ENCODE measurements at regions not wholly inside any gene's neighbourhood (a gene's known extent, or its start where the extent isn't known, plus 50 kb on each side); places are given as distances from the start of the nearest gene placed in this dataset.

DNA sequence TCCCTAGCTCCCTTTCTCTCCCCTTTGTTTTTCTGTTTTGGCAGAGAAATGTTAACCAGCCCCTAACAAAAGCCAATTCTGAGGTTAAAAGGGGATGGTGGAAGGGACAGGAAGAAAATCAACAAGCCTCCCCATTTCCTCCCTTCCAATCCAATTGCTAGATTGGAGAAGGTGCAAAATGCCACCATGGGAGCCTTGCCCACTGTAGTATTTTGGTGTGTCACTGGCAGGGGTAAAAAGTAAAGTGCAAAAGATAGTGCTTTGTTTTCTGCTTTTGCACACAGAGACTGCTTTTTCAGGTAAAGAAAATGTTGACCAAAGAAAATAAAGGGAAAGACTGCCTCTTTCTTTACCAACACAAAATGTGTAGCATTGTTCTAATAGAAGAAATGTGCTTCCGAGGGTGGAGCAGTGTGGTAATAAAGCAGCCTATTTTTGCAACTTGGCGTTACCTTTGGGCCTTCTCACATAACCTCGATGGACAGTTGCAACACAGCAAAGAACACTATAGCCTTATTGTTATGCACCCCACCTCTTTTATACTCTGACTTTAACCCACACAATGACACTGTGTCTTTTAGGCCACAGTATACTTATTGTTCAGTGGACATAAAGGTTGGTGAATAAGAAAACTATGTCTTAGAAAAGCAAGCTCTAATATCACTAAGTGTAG is 861.8 kb downstream of the BCL11A start:
- TF ChIP-seq CTCF (conservative IDR thresholded peaks at IDR 0.05; ENCODE audit: low read depth, low read length) = no peak
- H3K4me3 ChIP-seq (ENCODE audit: low read length) = no peak overlapping the region
- no peak for DNase-seq (ENCODE audit: low read depth)

DNA sequence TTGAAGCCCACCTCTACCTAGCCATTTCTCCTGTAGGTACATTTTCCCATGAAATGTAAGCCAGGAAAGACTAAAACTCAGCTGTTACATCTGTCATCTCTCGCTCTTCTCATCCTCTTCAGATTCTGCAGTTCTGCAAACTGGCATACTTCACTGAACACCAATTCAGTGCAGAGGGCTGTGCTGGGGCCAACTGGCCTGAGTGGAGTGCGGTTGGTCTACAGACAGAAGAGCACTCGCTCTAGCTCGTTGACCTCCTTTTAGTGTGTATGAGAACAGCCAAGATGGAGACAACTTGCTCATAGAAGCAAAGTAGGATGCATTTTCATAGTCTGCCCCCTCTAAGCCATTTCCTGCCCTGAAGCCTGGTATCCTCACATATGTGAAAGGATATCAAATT is 862.6 kb downstream of the BCL11A start:
- H3K4me3 ChIP-seq (ENCODE audit: low read length) = no peak overlapping the region
- DNase-seq (ENCODE audit: low read depth) = no peak
- no peak for TF ChIP-seq CTCF (conservative IDR thresholded peaks at IDR 0.05; ENCODE audit: low read depth, low read length)

DNA sequence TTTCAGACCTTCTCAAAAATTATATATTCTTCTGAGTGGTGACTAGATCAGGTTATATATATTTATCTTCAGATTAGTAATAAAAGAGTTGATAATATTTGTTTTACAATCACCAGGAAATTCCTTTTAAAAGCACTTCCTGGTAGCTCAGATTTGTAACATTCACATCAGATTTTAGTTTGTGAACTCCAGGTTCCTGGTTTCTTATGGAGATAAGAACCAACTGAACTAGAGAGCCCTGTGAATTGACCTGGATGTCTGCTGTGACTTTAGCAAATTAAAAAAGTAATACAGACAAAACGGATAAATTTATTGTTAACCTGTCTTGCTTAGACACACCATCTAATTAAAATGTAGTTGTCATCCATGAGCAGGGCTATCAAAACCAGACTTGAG is 868.7 kb downstream of the BCL11A start:
- no peak for TF ChIP-seq CTCF (conservative IDR thresholded peaks at IDR 0.05; ENCODE audit: low read depth, low read length)
- H3K4me3 ChIP-seq (ENCODE audit: low read length) = no peak overlapping the region
- no peak for DNase-seq (ENCODE audit: low read depth)

DNA sequence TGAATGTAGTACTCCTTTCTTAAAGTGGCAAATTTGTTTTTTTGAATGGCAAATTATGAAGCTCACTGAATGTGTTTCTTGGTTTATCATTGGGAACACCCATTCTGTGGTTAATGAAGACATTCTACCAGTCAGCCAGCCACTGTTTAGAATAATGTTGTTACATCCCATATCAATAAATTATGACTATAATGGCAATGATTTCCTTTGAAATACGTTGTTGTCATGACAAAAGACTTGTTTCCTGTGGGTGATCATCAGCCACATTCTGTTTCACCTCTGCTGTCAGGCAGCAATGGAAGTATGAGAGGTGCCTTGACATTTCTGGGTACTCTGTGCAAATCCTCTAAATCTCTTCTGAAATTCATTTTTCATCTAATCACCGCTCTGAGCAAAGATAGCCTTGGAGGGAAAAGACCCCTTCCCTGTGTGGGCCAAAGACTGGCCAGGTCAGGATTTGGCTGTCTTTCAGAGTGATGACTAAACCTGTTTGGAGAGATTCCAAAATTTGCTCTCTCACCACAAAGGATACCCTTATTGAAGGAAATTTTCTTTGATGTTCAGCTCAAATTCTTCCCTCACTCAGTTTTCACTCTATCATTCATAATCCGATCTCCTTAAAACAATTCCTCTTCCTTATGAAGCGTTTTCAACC is 869.2 kb downstream of the BCL11A start:
- H3K4me3 ChIP-seq (ENCODE audit: low read length) = no peak overlapping the region
- no peak for DNase-seq (ENCODE audit: low read depth)
- no peak for TF ChIP-seq CTCF (conservative IDR thresholded peaks at IDR 0.05; ENCODE audit: low read depth, low read length)

DNA sequence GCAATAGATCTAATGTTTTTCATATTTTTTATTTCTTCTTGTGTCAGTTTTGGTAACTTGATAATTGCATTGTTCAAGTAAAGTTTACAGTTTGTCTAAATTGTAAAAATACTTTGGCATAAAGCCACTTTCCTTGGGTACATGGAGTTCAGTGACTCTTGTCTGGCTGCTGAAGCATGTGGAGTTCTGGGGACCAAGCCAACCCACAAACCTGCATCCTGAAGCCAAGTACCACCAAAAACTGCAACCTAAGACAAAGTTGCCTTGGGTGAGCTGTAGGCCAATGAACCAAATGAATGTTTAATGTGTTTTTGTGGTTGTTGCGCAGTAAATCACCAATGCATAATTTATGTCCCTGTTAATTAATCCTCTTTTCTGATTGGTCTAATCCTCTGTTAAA is 872.6 kb downstream of the BCL11A start:
- H3K4me3 ChIP-seq (ENCODE audit: low read length) = no peak overlapping the region
- TF ChIP-seq CTCF (conservative IDR thresholded peaks at IDR 0.05; ENCODE audit: low read depth, low read length) = no peak
- DNase-seq (ENCODE audit: low read depth) = no peak

DNA sequence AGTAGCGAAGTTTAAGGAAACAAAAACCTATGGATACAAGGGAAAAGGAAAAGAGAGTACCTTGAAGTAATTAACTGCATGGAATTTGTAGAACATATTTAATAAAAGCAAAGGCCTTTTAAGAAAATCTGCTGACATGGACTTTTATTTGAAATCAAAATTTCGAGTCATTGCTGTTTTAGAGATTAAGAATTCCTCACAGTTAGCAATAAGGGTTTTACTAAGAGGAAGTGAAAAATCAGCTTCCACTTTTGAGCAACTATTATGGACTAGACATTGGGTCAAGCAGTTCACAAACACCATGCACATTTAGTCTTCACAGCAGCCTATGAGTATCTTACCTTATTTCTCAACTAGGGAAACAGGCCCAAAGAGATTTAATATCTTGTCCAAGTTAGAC is 876.3 kb downstream of the BCL11A start:
- no peak for DNase-seq (ENCODE audit: low read depth)
- H3K4me3 ChIP-seq (ENCODE audit: low read length) = no peak overlapping the region
- no peak for TF ChIP-seq CTCF (conservative IDR thresholded peaks at IDR 0.05; ENCODE audit: low read depth, low read length)

DNA sequence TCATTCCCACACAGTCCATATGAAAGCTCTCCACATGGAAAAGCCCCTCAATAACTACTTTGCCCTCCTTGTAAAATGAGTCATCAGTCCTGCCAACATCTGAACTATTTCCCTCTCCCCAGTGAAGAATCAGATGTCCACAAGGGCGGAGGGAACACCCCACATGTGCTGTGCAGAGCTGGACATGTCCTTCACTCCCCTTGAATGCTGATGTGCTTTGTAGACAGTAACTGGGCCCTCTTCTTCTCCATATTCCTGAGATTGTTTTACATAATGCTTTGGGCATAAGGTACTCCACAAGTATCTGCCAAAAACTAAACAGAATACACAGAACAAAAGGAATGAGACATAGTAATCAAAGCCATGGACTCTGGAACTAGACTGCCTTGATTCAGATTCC is 879.4 kb downstream of the BCL11A start:
- no peak for DNase-seq (ENCODE audit: low read depth)
- H3K4me3 ChIP-seq (ENCODE audit: low read length) = no peak overlapping the region
- TF ChIP-seq CTCF (conservative IDR thresholded peaks at IDR 0.05; ENCODE audit: low read depth, low read length) = no peak

All from retinal pigment epithelial cell (primary cell).